ENCODE measurements at regions not wholly inside any gene's neighbourhood (a gene's known extent, or its start where the extent isn't known, plus 50 kb on each side); places are given as distances from the start of the nearest gene placed in this dataset.

DNA sequence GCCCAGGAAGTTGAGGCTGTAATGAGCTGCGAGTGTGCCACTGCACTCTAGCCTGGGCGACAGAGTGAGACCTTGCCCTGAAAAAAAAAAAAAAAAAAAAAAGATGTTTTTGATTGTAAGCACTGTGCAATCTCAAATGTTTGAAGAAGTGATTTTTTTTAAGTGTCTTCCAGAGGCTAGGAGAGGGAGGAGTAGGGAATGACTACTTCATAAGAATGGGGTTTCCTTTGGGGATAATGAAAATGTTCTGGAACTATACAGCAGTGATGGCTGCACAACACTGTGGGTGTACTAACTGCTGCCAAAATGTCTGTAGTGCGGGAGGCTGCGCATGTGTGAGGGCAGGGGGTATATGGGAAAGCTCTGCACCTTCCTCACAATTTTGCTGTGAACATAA, 83.7 kb downstream of the MCFD2 start:
- FAIRE-seq (no peak), DNase-seq (ENCODE audit: low spot score in 2 of 2) (no peak)

DNA sequence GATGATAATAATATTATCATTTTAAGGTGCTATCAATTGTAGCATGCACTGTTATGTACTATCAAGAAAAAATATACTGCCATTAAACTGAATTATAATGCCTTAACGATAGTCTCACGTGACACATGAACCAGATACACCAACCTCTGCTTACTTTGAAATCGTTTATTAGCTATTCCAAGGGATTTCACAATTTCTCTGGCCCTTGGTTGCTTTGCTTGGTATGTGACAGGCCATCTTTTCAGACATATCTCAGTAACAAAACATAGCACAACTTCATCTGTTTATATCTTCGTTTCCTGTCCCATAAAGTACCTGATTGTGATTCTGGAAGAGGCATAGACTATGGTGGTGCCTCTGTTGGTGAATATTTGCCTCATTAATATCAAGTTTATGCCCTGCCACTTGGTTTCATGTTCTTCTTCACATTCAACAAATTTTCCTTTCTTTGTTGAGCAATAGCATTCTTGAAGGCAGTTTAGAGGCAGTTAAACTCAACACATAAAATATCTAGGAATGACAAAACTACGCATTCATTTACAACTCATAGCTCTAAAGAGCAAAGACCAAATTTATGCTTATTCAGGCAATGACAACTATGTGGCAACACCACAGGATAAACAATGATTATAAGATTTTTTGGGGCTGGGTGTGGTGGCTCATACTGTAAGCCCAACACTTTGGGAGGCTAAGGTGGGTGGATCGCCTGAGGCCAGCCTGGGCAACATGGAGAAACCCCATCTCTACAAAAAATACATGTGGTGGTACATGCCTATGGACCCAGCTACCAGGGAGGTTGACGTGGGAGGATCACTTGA, 84.3 kb downstream of the MCFD2 start:
- FAIRE-seq (no peak), DNase-seq (ENCODE audit: low spot score in 2 of 2) (no peak)

DNA sequence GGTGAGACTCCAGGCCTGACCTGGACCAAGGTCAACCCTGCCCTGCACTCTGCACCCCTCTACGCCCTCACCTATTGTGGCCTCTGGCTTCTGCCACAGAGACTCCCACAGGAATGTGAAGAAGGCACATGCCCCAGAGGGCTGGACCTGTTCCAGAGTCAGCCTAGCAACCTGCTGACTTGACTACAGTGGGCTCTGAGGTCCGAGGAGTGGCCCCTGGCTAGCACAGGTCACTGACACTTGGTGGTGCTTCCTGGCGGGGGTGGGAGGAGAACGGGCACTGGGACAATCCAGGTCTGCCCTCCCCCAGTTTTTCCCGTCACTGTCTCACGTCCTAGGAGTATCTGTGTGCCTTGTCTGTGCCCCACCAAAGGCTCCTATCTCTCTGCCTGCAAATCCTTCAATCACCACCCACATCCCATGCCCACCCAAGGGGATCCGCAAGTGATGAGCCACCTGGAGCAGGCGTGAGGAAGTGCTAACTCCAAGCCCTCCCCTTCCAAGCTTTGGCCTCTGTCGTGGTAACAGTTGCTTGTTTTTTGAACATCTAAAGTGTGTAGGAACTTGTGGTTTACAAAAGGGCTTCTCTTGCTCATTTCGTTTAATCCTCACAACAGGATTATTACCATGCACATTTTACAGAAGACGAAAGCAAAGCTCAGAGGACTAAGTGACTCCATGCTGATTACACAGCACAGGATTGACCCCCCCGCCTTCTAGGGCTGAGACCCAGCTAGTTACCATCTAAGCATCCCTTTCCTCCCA, 86.2 kb downstream of the MCFD2 start:
- FAIRE-seq (no peak), DNase-seq (ENCODE audit: low spot score in 2 of 2) (no peak)

DNA sequence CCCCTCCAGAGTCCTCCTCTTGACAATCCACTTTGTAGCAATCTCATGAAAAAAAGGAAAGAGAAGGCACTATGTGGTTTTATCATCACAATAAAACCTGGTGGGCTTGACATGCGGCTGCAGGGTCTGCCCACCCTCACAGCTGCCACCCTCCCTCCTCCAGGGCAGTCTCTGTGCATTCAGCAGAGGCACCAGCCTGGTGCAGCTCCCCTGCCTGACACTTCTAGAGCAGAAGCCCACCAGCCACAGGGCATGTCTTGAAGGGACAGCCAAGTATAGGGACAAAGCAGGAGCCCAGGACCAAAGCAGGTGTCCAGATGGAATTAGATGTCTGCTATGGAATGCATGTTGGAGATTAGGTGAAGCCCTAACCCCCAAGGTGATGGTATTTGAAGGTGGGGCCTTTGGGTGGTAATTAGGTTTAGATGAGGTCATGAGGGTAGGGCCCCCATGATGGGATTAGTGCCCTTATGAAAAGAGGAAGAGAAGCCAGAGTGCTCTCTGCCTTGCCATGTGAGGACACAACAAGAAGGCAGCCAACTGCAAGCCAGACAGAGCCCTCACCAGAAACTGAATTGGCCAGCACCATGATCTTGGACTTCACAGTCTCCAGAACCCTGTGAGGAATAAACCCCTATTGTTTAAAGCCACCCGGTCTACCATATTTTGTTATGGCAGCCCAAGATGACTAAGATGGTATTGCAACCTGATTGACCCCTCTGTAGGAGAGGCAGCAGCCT, 86.9 kb downstream of the MCFD2 start:
- DNase-seq (ENCODE audit: low spot score in 2 of 2) (no peak), FAIRE-seq (no peak)

DNA sequence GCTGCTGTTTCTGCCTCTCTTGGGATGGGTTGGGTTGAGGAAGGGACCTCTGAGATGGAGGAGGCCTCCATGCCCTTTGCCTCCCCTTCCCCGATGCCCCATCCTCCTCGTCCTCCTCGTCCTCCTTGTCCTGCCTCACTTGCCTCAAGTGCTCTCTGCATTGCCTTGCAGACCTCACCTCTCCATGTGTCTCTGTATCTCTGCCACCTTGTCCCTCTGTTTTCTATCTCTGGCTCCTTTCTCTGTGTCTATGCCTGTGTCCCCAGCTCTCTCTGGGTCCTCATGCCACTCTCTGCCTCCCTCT, 87.5 kb downstream of the MCFD2 start:
- FAIRE-seq (no peak), DNase-seq (ENCODE audit: low spot score in 2 of 2) (no peak)

DNA sequence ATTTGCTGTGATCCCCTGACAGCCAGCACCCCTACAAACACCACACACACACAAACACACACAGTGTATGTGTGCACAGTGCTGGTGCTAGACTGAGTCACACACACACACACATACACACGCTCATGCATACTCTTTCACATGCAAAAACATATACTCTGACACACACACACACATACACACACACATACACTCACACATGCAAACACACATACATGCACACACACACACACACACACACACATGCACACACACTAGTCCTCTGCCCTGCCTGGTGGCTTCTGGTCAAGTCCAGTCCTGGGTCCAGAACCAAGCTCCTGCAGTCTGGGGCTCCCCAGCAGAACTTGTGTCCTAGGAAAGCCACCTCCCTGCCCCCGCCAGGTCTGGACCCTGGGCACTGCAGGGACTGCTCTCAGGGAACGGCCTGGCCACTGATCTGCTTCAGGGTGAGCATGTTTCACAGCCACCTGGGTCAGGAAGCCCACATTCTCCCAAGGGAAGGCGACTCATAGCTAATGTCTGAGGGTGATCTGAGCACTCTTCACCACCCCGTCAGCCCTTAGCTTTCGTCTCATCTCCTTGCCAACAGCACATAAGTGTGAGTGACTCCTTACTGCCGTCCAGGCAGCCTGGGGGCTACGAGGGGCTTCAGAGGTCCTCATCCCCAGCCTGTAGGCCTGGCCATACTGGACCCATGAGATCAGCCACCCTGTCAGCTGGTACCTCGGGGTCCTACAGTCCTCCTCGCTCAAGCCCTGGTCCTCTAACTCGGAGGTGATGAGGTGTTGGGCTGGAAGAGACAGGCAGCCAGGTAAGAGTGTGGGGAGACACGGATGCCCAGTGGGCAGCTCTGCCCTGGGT, 88.1 kb downstream of the MCFD2 start:
- FAIRE-seq (no peak), DNase-seq (ENCODE audit: low spot score in 2 of 2) (no peak)

DNA sequence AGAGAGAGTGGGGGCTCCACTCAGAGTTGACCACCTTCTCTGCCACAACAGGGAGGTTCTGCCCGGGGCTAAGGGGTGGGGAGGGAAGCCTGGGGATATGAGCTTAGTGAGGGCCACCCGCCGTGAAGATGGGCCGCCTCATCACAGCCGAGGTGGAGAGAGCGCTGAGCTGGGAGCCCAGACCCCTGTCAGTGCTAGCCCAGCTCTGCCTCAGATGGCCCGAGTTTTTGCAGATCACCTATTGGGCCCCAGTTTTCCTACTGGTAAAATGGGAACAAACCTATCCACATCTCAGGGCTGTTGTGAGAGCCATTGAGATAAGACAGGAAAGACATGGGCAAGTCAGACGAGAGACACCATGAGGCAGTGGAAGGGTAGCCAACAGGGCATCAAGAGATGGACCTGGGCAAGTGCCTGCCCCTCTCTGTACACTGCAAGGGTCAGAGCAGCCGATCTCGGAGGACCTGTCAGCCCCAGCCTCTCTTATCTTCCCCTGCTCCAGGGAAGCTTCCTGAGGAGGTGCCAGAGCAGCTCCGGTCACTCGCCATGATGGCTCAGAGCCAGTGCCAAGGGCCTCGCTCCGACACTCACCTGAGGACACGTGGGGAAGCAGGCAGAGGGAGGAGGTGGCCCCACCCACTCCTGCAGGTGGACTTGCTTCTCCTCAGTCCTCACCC, 88.9 kb downstream of the MCFD2 start:
- no peak for DNase-seq (ENCODE audit: low spot score in 2 of 2)
- FAIRE-seq, result no peak

DNA sequence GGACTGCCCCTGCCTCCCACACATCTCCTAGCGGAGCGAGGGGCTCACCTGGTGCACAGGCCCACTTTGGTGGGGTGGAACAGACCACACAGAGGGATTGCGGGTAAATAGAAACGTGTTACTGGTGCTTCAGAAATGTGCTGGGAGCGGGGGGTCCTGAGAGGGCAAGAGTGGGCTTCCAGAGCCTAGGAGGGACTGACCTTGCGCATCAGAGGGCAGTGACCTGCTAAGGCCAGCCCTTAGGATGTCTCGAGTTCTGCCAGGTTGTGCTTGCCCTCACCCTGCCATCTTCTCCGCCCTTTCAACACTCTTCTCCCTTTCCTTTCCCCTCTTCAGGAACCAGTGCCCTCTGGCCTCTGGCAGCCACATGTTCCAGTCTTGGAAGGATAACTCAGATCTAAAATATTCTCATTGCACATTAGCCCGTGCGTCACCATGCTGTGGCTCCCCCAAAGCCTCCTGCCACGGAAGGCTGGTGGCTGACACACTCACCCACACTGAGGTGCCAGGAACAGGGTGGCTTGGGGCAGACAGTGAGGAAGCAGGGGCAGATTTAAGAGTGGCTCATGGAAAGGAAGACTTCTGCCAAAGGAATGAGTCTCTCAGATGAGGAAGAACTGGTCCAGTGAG, 89.6 kb downstream of the MCFD2 start:
- FAIRE-seq (no peak), DNase-seq (ENCODE audit: low spot score in 2 of 2) (no peak)

DNA sequence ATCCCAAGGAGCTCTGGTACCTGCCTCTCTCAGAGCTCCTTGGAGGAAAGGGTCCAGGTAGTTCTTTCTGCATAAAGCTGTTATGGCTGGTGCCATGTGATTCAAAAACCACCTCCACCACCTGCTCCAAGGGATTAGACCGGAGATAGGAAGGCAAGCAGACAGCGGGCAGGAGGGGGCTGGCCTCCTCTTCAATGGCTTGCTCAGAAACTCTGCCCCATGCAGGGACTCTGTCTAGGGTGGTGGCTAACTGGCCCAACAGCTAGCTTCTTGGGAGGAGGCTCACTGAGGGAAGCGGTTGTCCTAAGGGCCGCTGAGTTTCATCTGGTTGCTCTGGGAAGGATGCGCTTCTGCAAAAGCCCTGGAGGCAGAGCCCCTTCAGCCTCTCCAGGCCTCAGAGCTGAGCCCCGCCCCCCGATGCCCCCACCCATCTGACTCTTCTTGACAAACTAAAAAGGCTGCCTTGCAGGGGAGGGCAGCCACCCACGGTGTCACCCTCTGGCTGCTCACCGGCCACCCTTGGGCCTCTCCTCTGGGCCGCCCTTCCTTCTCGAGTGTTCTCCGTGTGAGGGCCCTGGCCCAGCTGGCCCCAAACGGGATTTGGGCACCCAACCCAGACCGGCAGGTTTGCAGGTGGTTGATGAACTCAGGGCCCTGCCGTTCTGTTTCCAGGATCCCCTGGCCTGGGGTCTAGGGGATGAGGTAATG, 90.2 kb downstream of the MCFD2 start:
- DNase-seq (ENCODE audit: low spot score in 2 of 2) (no peak), FAIRE-seq (no peak)

DNA sequence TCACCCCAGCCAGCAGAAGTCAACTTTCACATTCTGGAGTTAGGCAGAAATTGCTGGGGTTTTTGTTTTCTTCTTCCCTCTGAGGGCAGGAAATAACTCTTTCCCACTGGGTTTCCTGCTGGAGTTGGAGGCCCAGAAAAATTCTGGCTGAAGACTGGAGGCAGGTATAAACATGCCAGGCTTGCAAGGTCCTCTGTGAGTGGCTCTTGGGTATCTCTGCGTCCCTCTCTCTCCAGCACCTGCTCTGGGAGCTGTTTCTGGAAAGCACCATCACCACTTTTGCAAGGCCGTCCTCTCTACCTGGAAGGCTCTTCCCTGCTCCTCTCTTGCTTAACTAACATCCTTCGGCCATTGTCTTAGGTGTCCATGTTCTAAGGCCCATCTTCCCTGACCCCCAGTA, 91.0 kb downstream of the MCFD2 start:
- no peak for DNase-seq (ENCODE audit: low spot score in 2 of 2)
- FAIRE-seq, result no peak

DNA sequence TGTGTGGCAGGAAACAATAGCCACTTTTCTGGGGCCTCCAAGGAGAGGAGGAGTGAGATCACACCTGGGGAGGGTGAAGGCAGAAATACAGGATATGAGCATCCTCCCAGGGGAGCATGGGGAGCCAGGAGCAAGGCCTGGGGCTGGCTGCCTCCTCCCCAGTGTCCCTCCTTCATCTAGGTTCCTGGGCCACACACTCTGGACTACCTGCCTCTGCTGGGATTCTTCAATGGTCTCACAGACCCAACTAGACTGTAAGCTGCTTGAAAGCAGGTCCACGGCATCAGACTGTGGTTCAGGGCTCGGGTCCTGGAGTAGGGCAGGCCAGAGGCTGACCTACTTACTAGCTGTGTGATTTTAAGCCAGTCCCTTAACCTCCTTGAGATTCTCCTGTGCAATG, 94.0 kb downstream of the MCFD2 start:
- DNase-seq (ENCODE audit: low spot score in 2 of 2) (no peak), FAIRE-seq (no peak)

DNA sequence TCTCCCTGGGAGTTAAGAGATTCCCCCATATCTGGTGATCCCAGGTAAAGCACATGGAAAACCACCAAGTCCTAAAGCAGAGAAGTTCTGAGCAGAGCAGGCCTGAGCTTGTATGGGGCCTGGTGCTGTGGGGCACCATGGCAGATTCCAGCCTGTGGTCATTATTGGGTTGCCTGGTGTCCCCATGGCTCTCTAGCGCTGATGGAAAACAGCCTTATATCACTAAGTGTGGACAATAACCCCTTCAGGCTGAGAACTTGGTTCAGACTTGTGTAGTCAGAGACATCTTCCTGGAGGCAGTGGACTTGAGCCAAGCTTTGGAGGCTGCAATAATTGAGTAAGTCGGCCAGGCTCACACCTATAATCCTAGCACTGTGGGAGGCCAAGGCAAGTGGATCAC, 96.8 kb downstream of the MCFD2 start:
- FAIRE-seq (no peak), DNase-seq (ENCODE audit: low spot score in 2 of 2) (no peak)

DNA sequence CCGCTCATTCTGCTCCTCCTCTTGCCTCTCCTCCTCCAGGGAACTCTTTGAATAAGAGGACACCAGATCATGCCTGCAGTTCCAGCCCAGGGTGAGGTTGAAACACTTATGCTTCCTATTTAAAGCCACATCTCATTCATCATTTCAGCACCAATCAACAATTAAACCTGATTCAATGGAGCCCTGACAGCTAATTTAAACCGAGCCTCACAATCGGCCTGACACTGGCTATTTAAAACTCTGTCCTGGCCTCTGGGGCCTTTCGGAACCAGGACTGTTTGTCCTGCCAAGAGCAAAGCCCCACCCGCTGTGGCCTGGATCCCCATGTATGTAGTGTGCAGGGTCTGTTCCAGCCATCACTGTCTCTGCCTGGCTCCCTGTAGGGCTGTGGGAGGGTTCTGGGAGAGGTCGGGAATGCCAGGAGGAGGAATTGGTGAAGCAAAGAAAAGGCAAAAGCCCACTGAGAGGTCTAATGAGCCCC, 97.4 kb downstream of the MCFD2 start:
- no peak for FAIRE-seq

DNA sequence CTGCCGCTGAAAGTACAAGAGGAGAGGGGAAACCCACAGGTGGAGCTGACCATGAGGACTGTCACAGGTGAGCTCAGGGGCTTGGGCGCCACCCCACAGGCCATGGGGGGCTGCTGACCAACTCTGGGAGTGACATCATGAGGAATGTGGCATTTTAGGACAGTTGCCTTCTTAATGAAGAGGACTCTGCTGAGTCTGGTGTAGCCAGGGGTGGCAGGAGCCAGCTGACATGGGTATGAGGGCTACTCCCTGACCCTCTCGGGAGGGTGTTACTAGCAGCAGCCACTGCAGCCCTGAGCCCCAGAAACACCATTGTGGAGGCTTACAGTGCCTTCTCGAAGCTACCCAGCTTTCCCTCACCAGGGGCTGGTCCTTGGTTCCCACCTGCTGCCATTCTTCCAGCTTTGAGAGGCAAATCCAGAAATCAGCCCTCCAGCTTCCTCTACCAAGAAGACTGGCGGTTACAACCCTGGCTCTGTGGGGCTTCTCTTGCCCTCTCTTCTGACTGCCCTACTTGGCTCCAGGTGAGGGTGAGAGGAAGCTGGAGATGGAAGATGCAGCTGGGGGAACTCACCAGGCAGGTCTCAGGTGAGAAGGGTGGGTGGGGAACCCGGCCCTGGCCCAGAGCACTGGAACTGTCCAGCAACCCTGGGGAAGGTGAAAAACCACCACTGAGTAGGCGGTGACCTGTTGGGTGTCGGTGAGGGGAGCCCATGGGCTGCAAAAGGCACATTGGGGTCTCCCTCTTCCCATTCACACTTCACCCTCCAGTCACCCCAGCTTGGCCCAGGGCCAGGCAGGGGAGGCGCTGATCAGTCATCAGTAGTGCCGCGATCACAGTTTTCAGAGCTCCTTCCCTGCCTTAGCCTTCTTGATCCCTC, 98.5 kb downstream of the MCFD2 start:
- FAIRE-seq, result no peak
- DNase-seq (ENCODE audit: low spot score in 2 of 2), result no peak

More for the DNA sequence above, 97.4 kb downstream of the MCFD2 start:
- DNase-seq (ENCODE audit: low spot score in 2 of 2), result no peak

DNA sequence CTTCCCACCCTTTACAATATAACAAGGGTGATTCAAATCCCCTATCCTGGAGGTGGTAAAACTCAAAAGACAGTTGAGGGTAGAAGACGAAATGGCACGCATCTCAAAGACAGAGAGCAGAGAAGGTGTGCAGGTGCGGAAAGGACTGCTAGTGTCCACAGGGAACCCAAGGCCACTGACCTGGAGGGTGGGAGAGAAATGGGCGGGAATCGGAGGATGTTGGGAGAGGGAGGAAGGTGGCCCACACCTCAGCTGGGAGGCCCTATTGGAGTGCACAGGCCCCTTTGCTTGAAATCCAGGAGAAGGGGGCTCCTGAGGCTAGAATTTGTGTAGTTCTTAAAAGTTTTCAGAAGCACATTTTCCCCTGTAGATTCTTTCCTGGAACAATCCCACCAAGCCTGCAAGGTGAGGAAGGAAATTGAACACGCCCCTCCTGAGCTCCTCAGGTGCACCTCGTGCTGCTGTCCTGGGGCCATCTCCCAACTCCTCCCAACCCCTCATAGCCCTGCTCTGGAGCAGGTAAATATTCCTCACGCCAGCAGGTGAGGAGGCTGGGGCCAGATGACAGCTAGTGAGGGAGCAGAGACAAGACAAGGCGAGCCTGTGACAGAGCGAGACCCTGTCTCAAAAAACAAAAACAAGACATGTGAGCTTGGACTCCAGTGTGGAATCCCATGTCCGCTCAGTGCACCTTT, 99.3 kb downstream of the MCFD2 start:
- DNase-seq (ENCODE audit: low spot score in 2 of 2) (no peak), FAIRE-seq (no peak)

DNA sequence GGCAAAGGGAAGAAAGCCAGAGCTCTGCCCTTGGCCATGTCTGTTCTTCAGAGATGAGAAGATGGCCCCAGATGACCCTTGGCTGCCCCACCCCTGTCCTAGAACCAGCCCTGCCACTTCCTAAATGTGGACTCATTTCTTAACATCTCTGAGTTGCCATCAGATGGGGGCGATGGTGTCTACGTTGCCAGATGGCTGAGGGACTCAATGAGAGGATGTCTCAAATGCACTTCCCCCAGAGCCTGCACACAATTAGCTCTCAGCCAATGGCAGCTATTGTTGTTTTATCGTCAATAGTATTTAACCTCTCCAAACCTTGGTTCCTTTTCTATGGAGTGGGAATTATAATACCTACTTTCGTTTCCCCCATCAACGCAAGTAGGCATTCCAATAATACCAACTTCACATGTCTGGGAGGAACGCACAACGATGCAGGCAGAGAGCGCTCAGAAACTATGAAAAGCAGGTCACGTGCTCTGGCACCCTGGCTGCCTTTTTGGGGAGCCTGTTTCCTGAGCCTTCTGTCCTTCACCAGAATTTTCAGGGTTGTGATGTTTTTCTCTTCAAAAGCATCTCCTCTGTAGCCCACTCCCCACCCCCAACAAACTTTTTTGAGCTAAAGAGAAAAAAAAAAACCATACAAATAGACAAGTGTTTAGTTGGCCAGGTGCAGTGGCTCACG, 100.3 kb downstream of the MCFD2 start:
- no peak for FAIRE-seq
- no peak for DNase-seq (ENCODE audit: low spot score in 2 of 2)
